ENCODE measurements at regions not wholly inside any gene's neighbourhood (a gene's known extent, or its start where the extent isn't known, plus 50 kb on each side); places are given as distances from the start of the nearest gene placed in this dataset.

DNA sequence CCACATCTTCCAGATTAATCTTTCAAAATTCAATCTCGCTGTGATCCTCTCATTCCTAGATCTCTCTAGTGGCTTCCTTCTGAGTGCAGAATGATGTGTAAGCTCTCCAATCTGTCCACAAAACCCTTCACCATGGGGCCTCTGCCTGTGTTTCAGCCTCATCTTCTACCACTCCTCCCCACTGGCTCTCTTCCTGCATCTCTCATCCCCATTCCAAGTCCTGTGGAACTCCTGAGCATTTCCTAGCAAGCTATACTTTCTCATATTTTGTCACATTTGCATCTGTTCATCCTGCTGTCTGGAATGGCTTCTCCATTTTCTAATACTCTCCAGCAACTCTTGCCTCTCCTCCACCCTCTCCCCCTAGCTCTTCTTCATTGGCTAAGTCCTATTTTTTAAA is 242.0 kb upstream of the DAAM1 start:
- DNase-seq = no peak
- Histone ChIP-seq H3K27ac (no peak overlapping the region), H3K36me3 (ENCODE audit: low read depth, missing control alignments) (no peaks in the 10 kb centered on the region), H3K27me3 (no peaks in the 10 kb centered on the region), H3K4me1 (no peaks in the 10 kb centered on the region), H3K9me3 (no peaks in the 10 kb centered on the region), H3K4me3 (no peak overlapping the region)
- intact Hi-C loops (cut with DNase I; ENCODE audit: low total_unique reads) = no loop called here
- no peak for TF ChIP-seq POLR2A (IDR thresholded peaks at IDR 0.05)
- TF ChIP-seq, protein P1, sequence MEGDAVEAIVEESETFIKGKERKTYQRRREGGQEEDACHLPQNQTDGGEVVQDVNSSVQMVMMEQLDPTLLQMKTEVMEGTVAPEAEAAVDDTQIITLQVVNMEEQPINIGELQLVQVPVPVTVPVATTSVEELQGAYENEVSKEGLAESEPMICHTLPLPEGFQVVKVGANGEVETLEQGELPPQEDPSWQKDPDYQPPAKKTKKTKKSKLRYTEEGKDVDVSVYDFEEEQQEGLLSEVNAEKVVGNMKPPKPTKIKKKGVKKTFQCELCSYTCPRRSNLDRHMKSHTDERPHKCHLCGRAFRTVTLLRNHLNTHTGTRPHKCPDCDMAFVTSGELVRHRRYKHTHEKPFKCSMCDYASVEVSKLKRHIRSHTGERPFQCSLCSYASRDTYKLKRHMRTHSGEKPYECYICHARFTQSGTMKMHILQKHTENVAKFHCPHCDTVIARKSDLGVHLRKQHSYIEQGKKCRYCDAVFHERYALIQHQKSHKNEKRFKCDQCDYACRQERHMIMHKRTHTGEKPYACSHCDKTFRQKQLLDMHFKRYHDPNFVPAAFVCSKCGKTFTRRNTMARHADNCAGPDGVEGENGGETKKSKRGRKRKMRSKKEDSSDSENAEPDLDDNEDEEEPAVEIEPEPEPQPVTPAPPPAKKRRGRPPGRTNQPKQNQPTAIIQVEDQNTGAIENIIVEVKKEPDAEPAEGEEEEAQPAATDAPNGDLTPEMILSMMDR (IDR thresholded peaks at IDR 0.05) = no peak
- 77 to 96% methylated on average over 1 of the region's 1 CpG for WGBS, 2 donors

DNA sequence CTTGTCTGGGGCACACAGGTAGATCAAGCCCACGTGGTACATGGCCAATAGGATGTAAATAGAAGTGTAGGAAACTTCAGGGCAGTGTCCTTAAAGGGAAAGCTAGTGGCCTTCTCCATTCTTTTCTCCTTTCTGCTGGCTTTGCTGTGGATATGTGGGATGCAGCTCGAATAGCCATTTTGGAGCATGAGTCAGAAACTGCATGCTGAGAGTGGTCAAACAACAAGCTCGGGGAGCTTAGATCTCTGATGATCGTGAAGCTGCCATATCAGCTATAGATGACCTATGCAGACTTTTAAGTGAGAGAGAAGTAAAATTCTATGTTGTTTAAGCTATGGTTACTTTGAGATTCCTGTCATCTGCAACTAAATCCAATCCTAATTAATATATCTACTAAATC is 241.3 kb upstream of the DAAM1 start:
- WGBS, 2 donors = 81 to 89% methylated on average over 4 of the region's 4 CpGs
- H3K27me3 ChIP-seq = no peaks in the 10 kb centered on the region
- intact Hi-C loops (cut with DNase I; ENCODE audit: low total_unique reads) = no loop called here
- DNase-seq = no peak
- H3K36me3 ChIP-seq (ENCODE audit: low read depth, missing control alignments) = no peaks in the 10 kb centered on the region
- TF ChIP-seq, protein P1 (IDR thresholded peaks at IDR 0.05) = no peak
- TF ChIP-seq POLR2A (IDR thresholded peaks at IDR 0.05) = no peak
- H3K4me1 ChIP-seq = no peaks in the 10 kb centered on the region
- no peaks in the 10 kb centered on the region for H3K9me3 ChIP-seq
- H3K27ac ChIP-seq = no peak overlapping the region
- H3K4me3 ChIP-seq = no peak overlapping the region

DNA sequence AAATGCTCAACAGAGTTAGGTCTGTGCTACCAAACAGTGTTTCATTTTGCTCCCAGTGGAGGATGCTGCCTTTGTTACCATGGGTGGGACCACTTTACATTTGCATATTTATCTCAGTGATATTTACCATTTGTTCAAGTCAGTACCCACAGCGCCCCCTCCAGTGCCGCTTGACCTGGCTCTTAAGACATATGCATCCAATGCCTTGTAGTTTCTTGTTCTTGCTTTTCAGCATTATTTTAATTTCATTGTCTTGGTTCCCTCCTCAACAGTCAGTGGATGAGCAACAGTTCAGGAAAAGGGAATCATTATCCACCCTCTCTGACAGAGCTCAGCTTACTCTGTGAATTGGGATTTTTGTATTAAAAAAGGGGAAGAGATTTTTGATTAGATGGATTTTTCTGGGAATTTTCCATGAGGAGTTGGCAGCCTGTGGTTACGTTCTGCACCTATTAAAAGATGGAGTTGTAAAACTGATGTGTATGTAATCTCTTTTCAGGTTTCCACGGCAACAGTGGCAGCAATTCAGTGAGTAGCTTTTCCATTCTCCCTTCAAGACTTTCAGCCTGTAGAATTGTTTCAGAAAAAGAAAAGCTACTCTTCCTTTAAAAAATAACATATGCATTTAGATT is 240.5 kb upstream of the DAAM1 start:
- intact Hi-C loops (cut with DNase I; ENCODE audit: low total_unique reads) = no loop called here
- TF ChIP-seq, protein P1 (IDR thresholded peaks at IDR 0.05) = no peak
- no peak for TF ChIP-seq POLR2A (IDR thresholded peaks at IDR 0.05)
- H3K4me1 ChIP-seq = no peaks in the 10 kb centered on the region

DNA sequence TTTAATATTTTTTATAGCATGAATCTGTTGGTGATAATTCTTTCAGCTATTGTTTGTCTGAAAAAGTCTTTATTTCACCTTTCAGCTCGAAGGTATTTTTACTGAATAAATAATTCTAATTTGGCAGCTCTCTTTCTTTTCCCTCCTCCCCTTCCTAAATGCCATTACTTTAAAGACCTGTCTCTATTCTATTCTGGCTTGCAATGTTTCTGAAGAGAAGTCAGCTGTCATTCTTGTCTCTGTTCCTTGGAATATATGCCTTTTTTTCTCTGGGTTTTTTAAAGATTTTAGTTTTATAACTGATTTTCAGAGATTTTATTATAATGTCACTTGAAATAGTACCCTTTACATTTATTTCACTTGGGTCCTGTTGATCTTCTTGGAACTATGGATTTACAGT is 237.9 kb upstream of the DAAM1 start:
- H3K9me3 ChIP-seq = no peaks in the 10 kb centered on the region
- DNase-seq = no peak
- intact Hi-C loops (cut with DNase I; ENCODE audit: low total_unique reads) = no loop called here
- no peaks in the 10 kb centered on the region for H3K27me3 ChIP-seq
- no peak overlapping the region for H3K4me3 ChIP-seq
- no peak overlapping the region for H3K27ac ChIP-seq
- WGBS, 2 donors = 74 to 93% methylated on average over 1 of the region's 1 CpG
- no peak for TF ChIP-seq POLR2A (IDR thresholded peaks at IDR 0.05)
- H3K4me1 ChIP-seq = no peaks in the 10 kb centered on the region
- no peaks in the 10 kb centered on the region for H3K36me3 ChIP-seq (ENCODE audit: low read depth, missing control alignments)

More for the DNA sequence above, 240.5 kb upstream of the DAAM1 start:
- Histone ChIP-seq H3K4me3 (no peak overlapping the region), H3K36me3 (ENCODE audit: low read depth, missing control alignments) (no peaks in the 10 kb centered on the region), H3K9me3 (no peaks in the 10 kb centered on the region), H3K27me3 (no peaks in the 10 kb centered on the region), H3K27ac (no peak overlapping the region)
- 79 to 89% methylated on average over 4 of the region's 4 CpGs for WGBS, 2 donors
- DNase-seq = no peak

DNA sequence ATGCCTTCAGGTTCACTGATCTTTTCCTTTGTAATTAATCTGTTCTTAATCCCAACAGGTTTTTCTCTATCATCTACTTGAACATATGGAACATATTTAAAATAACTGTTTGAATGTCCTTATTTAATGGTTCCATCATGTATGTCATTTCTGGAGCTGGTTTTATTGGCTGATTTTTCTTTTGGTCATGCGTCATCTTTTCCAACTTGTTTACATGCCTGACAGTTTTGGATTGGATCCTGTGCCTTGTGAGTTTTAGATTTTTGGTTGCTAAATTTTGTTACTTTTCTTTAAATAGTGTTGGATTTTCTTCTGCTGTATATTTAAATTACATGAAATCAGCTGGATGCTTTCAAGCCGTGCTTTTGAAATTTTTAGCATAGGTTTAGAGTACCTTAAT is 237.3 kb upstream of the DAAM1 start:
- H3K36me3 ChIP-seq (ENCODE audit: low read depth, missing control alignments) = no peaks in the 10 kb centered on the region
- intact Hi-C loops (cut with DNase I; ENCODE audit: low total_unique reads) = no loop called here
- WGBS, 2 donors = 93 to 100% methylated on average over 2 of the region's 2 CpGs
- H3K4me3 ChIP-seq = no peak overlapping the region
- no peak for DNase-seq
- TF ChIP-seq, protein P1 (IDR thresholded peaks at IDR 0.05) = no peak
- TF ChIP-seq POLR2A (IDR thresholded peaks at IDR 0.05) = no peak
- H3K4me1 ChIP-seq = no peaks in the 10 kb centered on the region
- no peaks in the 10 kb centered on the region for H3K27me3 ChIP-seq
- no peak overlapping the region for H3K27ac ChIP-seq
- H3K9me3 ChIP-seq = no peaks in the 10 kb centered on the region
